Right lobe of liver (tissue), 4 donors: ENCODE measurements at regions not wholly inside any gene's neighbourhood (a gene's known extent, or its start where the extent isn't known, plus 50 kb on each side); places are given as distances from the start of the nearest gene placed in this dataset.

Experiments used
- POLR2A ChIP-seq: fragments of 450-650 bp; IDR thresholded peaks from one replicate; pipeline ENCODE4 v1.6.1; 2017; ENCODE audit warnings: antibody characterized with exemption, mild to moderate bottlenecking
- TF ChIP-seq, protein P1 (sequence below), 4 donors: fragments of 200-600 bp in 3 of 4; fragments of 450-650 bp in 1 of 4; IDR thresholded peaks; one replicate each; pipeline versions ENCODE4 v1.5.1 to v1.8.0; 2016 to 2022; ENCODE audit warnings: antibody characterized with exemption in 4 of 4, mild to moderate bottlenecking in 2 of 4
- donor health status: DM: no; HTN: no; CAD: no.
- donor health status: DM: no; HTN: no; CAD: no.
- donor health status: DM: no; HTN: yes; CAD: no.

DNA sequence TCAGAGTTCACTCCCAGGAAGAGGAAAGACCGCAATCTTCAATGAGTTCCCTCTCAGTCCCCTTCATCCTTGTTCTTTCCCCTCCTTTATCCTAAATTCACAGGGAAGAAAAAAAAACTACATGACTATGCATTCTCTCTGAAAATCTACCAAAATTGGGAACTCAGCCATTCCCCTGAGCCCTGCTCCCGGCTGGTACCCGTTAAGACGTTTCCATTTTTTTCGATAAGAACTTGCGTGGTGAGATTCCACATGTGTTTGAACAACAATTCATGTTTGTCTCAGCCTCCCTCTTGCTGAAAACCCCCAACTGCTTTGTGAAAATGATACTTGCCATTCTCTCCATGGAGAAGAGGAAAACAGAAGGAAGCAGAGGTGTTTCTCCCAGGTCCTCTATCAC lies 318.7 kb upstream of the ID2 start:
- TF ChIP-seq, protein P1, sequence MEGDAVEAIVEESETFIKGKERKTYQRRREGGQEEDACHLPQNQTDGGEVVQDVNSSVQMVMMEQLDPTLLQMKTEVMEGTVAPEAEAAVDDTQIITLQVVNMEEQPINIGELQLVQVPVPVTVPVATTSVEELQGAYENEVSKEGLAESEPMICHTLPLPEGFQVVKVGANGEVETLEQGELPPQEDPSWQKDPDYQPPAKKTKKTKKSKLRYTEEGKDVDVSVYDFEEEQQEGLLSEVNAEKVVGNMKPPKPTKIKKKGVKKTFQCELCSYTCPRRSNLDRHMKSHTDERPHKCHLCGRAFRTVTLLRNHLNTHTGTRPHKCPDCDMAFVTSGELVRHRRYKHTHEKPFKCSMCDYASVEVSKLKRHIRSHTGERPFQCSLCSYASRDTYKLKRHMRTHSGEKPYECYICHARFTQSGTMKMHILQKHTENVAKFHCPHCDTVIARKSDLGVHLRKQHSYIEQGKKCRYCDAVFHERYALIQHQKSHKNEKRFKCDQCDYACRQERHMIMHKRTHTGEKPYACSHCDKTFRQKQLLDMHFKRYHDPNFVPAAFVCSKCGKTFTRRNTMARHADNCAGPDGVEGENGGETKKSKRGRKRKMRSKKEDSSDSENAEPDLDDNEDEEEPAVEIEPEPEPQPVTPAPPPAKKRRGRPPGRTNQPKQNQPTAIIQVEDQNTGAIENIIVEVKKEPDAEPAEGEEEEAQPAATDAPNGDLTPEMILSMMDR (IDR thresholded peaks at IDR 0.05) = no peak
- TF ChIP-seq POLR2A = no peak
